ENCODE measurements at regions not wholly inside any gene's neighbourhood (a gene's known extent, or its start where the extent isn't known, plus 50 kb on each side); places are given as distances from the start of the nearest gene placed in this dataset.

GRCh38 chr2:123073956-123074355 lies 951.1 kb upstream of the CNTNAP5 start:
- TF ChIP-seq CTCF (IDR thresholded peaks at IDR 0.05), result no peak
- TF ChIP-seq POLR2A (IDR thresholded peaks at IDR 0.05), result no peak
- no peak for TF ChIP-seq EP300 (IDR thresholded peaks at IDR 0.05)
- Histone ChIP-seq H3K36me3 (no peaks in the 10 kb centered on the region), H3K4me1 (ENCODE audit: insufficient read depth) (no peaks in the 10 kb centered on the region), H3K9me3 (no peaks in the 10 kb centered on the region), H3K27me3 (no peaks in the 10 kb centered on the region), H3K27ac (no peak overlapping the region), H3K4me3 (no peak overlapping the region)
- DNase-seq, result no peak
- intact Hi-C loops (cut with DNase I), result no loop called here

DNA sequence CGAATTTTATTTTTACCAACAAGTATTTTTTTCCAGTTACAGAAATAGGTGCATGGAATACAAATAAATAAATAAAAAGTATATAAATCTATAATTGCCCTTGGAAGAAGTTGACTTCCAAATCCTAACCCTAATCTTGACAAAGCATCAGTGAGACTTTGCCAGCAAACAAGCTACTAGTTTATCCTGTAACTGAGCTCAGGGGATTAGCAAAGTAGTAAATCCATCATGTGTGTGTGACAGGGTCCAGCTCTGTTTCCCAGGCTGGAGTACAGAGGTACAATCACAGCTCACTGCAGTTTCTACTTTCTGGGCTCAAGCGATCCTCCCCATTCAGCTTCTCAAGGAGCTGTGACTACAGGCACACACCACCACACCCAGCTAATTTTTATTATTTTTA lies 948.0 kb upstream of the CNTNAP5 start:
- intact Hi-C loops (cut with DNase I), result no loop called here
- no peaks in the 10 kb centered on the region for H3K4me1 ChIP-seq (ENCODE audit: insufficient read depth)
- no peaks in the 10 kb centered on the region for H3K9me3 ChIP-seq
- H3K4me3 ChIP-seq, result no peak overlapping the region
- 65 to 74% (median 71%) methylated on average over 2 of the region's 2 CpGs for WGBS, 3 donors
- no peak for TF ChIP-seq CTCF (IDR thresholded peaks at IDR 0.05)
- no peak for TF ChIP-seq EP300 (IDR thresholded peaks at IDR 0.05)
- TF ChIP-seq POLR2A (IDR thresholded peaks at IDR 0.05), result no peak
- H3K27ac ChIP-seq, result no peak overlapping the region
- H3K27me3 ChIP-seq, result no peaks in the 10 kb centered on the region
- H3K36me3 ChIP-seq, result no peaks in the 10 kb centered on the region
- no peak for DNase-seq

- Histone ChIP-seq H3K4me3 (no peak overlapping the region), H3K27me3 (no peaks in the 10 kb centered on the region), H3K4me1 (ENCODE audit: insufficient read depth) (no peaks in the 10 kb centered on the region), H3K9me3 (no peaks in the 10 kb centered on the region), H3K36me3 (no peaks in the 10 kb centered on the region), H3K27ac (no peak overlapping the region)
- no peak for DNase-seq
- WGBS, 3 donors, result 71 to 85% (median 82%) methylated on average over 3 of the region's 3 CpGs
- TF ChIP-seq POLR2A (IDR thresholded peaks at IDR 0.05) (no peak), EP300 (IDR thresholded peaks at IDR 0.05) (no peak), CTCF (IDR thresholded peaks at IDR 0.05) (no peak)
- intact Hi-C loops (cut with DNase I), result no loop called here
Measured at GRCh38 chr2:123080331-123080730, 944.8 kb upstream of the CNTNAP5 start.

GRCh38 chr2:123085484-123085883 lies 939.6 kb upstream of the CNTNAP5 start:
- no peaks in the 10 kb centered on the region for H3K4me1 ChIP-seq (ENCODE audit: insufficient read depth)
- intact Hi-C loops (cut with DNase I), result no loop called here
- no peak for TF ChIP-seq CTCF (IDR thresholded peaks at IDR 0.05)
- TF ChIP-seq POLR2A (IDR thresholded peaks at IDR 0.05), result no peak
- TF ChIP-seq EP300 (IDR thresholded peaks at IDR 0.05), result no peak
- H3K36me3 ChIP-seq, result no peaks in the 10 kb centered on the region
- DNase-seq, result no peak
- H3K9me3 ChIP-seq, result no peaks in the 10 kb centered on the region
- H3K4me3 ChIP-seq, result no peak overlapping the region
- WGBS, 3 donors, result 39 to 59% (median 57%) methylated on average over 1 of the region's 1 CpG
- H3K27ac ChIP-seq, result no peak overlapping the region
- no peaks in the 10 kb centered on the region for H3K27me3 ChIP-seq

All from ovary (tissue), 7 donors.